ENCODE measurements at regions not wholly inside any gene's neighbourhood (a gene's known extent, or its start where the extent isn't known, plus 50 kb on each side); places are given as distances from the start of the nearest gene placed in this dataset.

DNA sequence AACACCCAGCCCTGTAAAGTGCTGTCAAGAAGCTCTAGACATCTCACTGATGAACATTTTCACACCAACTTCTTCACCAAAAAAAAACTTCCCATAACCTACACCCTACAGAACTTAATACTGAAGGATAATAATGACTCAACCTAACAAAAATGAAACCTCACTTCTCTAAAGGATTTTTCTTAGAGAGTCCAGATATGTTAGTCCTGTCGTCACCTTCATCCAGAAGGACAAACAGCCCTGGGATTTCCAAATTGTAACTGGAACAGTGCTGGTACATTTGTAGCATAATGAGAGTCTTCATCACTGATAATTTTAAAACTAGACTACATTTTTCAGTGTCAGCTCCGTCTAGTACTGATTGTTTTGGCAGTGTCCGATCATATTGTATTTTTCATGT lies 528.6 kb upstream of the CELF2 start:
- no peaks in the 10 kb centered on the region for H3K36me3 Mint-ChIP-seq (ENCODE audit: low read depth)
- peaks cover 7% of the 10 kb centered on the region for H3K4me1 Mint-ChIP-seq
- H3K4me3 Mint-ChIP-seq: no peak overlapping the region

DNA sequence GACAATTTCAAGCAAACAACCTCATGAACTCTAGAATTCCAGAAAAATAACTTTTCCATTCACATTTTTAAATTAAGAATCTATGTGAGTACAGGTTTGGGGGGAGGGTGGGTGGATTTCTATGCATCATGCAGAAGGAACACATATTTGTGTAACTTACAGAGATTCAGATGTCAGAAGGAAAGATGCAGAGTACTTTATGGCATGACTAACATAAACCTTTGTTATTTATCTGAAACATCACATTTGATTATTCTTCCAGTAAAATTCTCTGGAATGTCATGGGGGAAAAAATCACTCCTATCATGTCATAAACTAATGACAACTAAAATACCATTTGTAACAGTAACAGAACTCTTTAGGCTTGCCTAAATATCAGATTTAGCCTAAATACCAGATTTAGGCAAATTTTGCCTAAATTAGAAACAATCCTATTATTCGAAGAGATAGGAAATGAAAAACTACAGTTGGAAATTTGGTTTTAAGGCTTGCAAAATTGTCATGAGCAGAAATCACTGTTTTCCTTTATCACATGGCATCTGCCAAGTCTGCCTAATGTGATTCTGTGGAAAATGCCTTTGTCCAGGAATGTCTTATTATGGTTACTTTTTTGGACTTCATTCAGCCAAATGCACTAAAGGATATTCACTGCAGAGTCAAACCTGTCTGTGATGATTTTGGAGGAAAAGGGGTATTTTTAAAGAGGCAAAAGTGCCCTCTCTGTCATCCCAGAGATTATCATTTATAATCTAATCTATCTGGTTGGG lies 527.7 kb upstream of the CELF2 start:
- TF ChIP-seq, protein P1, sequence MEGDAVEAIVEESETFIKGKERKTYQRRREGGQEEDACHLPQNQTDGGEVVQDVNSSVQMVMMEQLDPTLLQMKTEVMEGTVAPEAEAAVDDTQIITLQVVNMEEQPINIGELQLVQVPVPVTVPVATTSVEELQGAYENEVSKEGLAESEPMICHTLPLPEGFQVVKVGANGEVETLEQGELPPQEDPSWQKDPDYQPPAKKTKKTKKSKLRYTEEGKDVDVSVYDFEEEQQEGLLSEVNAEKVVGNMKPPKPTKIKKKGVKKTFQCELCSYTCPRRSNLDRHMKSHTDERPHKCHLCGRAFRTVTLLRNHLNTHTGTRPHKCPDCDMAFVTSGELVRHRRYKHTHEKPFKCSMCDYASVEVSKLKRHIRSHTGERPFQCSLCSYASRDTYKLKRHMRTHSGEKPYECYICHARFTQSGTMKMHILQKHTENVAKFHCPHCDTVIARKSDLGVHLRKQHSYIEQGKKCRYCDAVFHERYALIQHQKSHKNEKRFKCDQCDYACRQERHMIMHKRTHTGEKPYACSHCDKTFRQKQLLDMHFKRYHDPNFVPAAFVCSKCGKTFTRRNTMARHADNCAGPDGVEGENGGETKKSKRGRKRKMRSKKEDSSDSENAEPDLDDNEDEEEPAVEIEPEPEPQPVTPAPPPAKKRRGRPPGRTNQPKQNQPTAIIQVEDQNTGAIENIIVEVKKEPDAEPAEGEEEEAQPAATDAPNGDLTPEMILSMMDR (IDR thresholded peaks at IDR 0.05): no peak
- H3K9me3 Mint-ChIP-seq: no peaks in the 10 kb centered on the region
- H3K4me3 Mint-ChIP-seq: no peak overlapping the region
- no peak for DNase-seq
- H3K36me3 Mint-ChIP-seq (ENCODE audit: low read depth): no peaks in the 10 kb centered on the region
- peaks cover 7% of the 10 kb centered on the region for H3K27me3 Mint-ChIP-seq (ENCODE audit: low read depth, poor library complexity)
- peaks cover 7% of the 10 kb centered on the region for H3K4me1 Mint-ChIP-seq
- H3K27ac Mint-ChIP-seq: no peak overlapping the region

More for the DNA sequence above, 528.6 kb upstream of the CELF2 start:
- Mint-ChIP-seq H3K27ac (no peak overlapping the region), H3K9me3 (no peaks in the 10 kb centered on the region), H3K27me3 (ENCODE audit: low read depth, poor library complexity) (peaks cover 7% of the 10 kb centered on the region)
- TF ChIP-seq, protein P1 (IDR thresholded peaks at IDR 0.05): no peak
- no peak for DNase-seq

DNA sequence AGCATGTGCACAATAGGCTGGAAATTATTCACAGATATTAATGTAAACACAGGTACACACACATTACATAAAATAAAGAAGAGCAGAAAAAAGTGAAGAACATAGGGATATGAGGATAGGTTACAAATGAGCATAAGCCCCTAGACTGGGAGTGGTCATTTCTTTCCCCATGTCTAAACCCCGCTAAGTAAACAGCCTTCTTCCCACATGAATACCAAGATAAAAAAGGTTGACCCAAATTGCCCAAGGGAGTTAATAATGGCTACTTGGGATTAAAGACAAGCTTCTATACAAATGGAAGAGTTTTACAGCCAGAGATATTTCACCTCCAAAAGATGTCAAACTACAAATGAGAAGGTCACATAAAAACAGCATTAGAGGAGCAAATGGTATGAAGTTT lies 527.1 kb upstream of the CELF2 start:
- no peaks in the 10 kb centered on the region for H3K9me3 Mint-ChIP-seq
- peaks cover 7% of the 10 kb centered on the region for H3K4me1 Mint-ChIP-seq
- no peaks in the 10 kb centered on the region for H3K36me3 Mint-ChIP-seq (ENCODE audit: low read depth)
- H3K27me3 Mint-ChIP-seq (ENCODE audit: low read depth, poor library complexity): peaks cover 7% of the 10 kb centered on the region
- no peak overlapping the region for H3K27ac Mint-ChIP-seq
- DNase-seq: no peak
- H3K4me3 Mint-ChIP-seq: no peak overlapping the region
- TF ChIP-seq, protein P1 (IDR thresholded peaks at IDR 0.05): no peak

DNA sequence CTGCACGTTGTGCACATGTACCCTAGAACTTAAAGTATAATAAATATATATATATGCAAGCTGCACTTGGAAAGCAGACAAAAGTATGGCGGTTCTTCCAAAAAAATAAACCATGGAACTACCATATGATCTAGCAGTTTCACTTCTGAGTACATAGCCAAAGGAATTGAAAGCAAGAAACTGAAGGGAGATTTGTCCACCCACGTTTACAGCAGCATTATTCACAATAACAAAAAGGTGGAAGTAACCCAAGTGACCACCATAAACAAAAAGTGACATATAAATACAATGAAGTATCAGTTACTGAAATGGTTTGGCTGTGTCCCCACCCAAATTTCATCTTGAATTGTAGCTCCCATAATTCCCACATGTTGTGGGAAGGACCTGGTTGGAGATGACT lies 525.3 kb upstream of the CELF2 start:
- Mint-ChIP-seq H3K27ac (no peak overlapping the region), H3K36me3 (ENCODE audit: low read depth) (no peaks in the 10 kb centered on the region), H3K27me3 (ENCODE audit: low read depth, poor library complexity) (peaks cover 7% of the 10 kb centered on the region), H3K4me1 (peaks cover 7% of the 10 kb centered on the region), H3K9me3 (no peaks in the 10 kb centered on the region), H3K4me3 (no peak overlapping the region)
- TF ChIP-seq, protein P1 (IDR thresholded peaks at IDR 0.05): no peak
- no peak for DNase-seq

DNA sequence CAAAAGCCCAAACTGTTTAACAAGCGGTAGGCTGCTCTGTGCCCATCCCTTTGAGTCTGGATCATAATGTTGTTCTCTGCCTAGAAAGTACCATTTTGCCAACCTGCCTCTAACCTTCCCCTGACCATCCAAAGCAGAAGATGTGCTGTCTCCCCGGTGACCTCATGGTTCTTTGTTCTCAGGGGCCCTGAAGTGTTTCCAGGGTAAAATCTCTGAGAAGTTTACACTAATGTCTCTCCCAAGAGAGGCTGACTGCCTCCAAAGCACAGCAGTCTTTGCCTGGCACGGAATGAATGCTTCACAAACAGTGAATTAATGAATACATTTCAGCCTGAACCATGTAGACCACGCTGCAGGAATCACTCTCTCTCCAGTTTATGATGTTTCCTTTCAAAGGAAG lies 523.8 kb upstream of the CELF2 start:
- TF ChIP-seq, protein P1 (IDR thresholded peaks at IDR 0.05): no peak
- H3K27me3 Mint-ChIP-seq (ENCODE audit: low read depth, poor library complexity): peaks cover 11% of the 10 kb centered on the region
- no peaks in the 10 kb centered on the region for H3K9me3 Mint-ChIP-seq
- H3K36me3 Mint-ChIP-seq (ENCODE audit: low read depth): no peaks in the 10 kb centered on the region
- DNase-seq: no peak
- H3K27ac Mint-ChIP-seq: no peak overlapping the region
- no peak overlapping the region for H3K4me3 Mint-ChIP-seq
- H3K4me1 Mint-ChIP-seq: peaks cover 7% of the 10 kb centered on the region

DNA sequence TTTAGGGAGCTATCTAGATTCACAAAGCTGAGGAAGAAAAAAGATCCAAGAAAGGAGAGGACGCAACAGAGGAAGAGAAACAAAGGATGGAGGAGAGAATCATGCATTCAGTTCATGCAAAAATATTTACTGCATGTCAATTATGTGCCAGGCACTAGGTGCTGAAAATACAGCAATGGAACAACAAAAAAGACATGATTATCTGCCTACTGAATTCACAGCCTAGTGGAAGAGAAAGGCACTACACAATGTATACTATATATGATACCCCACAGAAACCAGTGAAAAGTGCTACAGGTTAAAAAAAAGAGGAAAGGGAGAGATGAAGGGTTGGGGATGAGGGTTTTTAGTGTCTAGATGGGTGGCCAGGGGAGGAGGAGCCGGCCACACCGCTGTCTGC lies 520.4 kb upstream of the CELF2 start:
- H3K4me3 Mint-ChIP-seq: no peak overlapping the region

More for the DNA sequence above, 520.4 kb upstream of the CELF2 start:
- Mint-ChIP-seq H3K27me3 (ENCODE audit: low read depth, poor library complexity) (peaks cover 17% of the 10 kb centered on the region), H3K4me1 (no peaks in the 10 kb centered on the region), H3K36me3 (ENCODE audit: low read depth) (no peaks in the 10 kb centered on the region), H3K27ac (no peak overlapping the region), H3K9me3 (peaks cover 15% of the 10 kb centered on the region)
- no peak for DNase-seq
- TF ChIP-seq, protein P1 (IDR thresholded peaks at IDR 0.05): no peak

All from nephron progenitor cell (in vitro differentiated cells).